ENCODE measurements at regions not wholly inside any gene's neighbourhood (a gene's known extent, or its start where the extent isn't known, plus 50 kb on each side); places are given as distances from the start of the nearest gene placed in this dataset.

GRCh38 chr5:165508286-165508685, 2002.9 kb downstream of the MAT2B start:
- H3K36me3 ChIP-seq (ENCODE audit: control insufficient read depth, insufficient read depth, low read length): no peaks in the 10 kb centered on the region
- H3K9ac ChIP-seq (ENCODE audit: low read length): no peak overlapping the region
- no peak overlapping the region for H3K27ac ChIP-seq (ENCODE audit: low read depth, low read length)
- no peaks in the 10 kb centered on the region for H3K4me1 ChIP-seq (ENCODE audit: control insufficient read depth, insufficient read depth, low read length)
- no peak overlapping the region for H3K4me3 ChIP-seq (ENCODE audit: low read length)
- H3K27me3 ChIP-seq (ENCODE audit: control insufficient read depth, insufficient read depth, low read length): no peaks in the 10 kb centered on the region

- Histone ChIP-seq H3K4me1 (ENCODE audit: control insufficient read depth, insufficient read depth, low read length) (no peaks in the 10 kb centered on the region), H3K36me3 (ENCODE audit: control insufficient read depth, insufficient read depth, low read length) (no peaks in the 10 kb centered on the region), H3K27me3 (ENCODE audit: control insufficient read depth, insufficient read depth, low read length) (no peaks in the 10 kb centered on the region), H3K4me3 (ENCODE audit: low read length) (no peak overlapping the region), H3K9ac (ENCODE audit: low read length) (no peak overlapping the region), H3K27ac (ENCODE audit: low read depth, low read length) (no peak overlapping the region)
Measured at GRCh38 chr5:165508861-165509260, 2003.4 kb downstream of the MAT2B start.

- Histone ChIP-seq H3K9ac (ENCODE audit: low read length) (no peak overlapping the region), H3K27me3 (ENCODE audit: control insufficient read depth, insufficient read depth, low read length) (no peaks in the 10 kb centered on the region), H3K36me3 (ENCODE audit: control insufficient read depth, insufficient read depth, low read length) (no peaks in the 10 kb centered on the region), H3K4me1 (ENCODE audit: control insufficient read depth, insufficient read depth, low read length) (peaks cover 5% of the 10 kb centered on the region), H3K4me3 (ENCODE audit: low read length) (no peak overlapping the region), H3K27ac (ENCODE audit: low read depth, low read length) (peak overlapping the region; percentile 15)
Measured at GRCh38 chr5:165521816-165522610, 2016.6 kb downstream of the MAT2B start.

GRCh38 chr5:165525271-165525670, 2019.9 kb downstream of the MAT2B start:
- H3K4me3 ChIP-seq (ENCODE audit: low read length): no peak overlapping the region
- H3K27ac ChIP-seq (ENCODE audit: low read depth, low read length): no peak overlapping the region
- H3K27me3 ChIP-seq (ENCODE audit: control insufficient read depth, insufficient read depth, low read length): no peaks in the 10 kb centered on the region
- no peaks in the 10 kb centered on the region for H3K36me3 ChIP-seq (ENCODE audit: control insufficient read depth, insufficient read depth, low read length)
- peaks cover 5% of the 10 kb centered on the region for H3K4me1 ChIP-seq (ENCODE audit: control insufficient read depth, insufficient read depth, low read length)
- no peak overlapping the region for H3K9ac ChIP-seq (ENCODE audit: low read length)

GRCh38 chr5:165526357-165526756, 2020.9 kb downstream of the MAT2B start:
- no peaks in the 10 kb centered on the region for H3K27me3 ChIP-seq (ENCODE audit: control insufficient read depth, insufficient read depth, low read length)
- peaks cover 4% of the 10 kb centered on the region for H3K4me1 ChIP-seq (ENCODE audit: control insufficient read depth, insufficient read depth, low read length)
- H3K4me3 ChIP-seq (ENCODE audit: low read length): no peak overlapping the region
- no peaks in the 10 kb centered on the region for H3K36me3 ChIP-seq (ENCODE audit: control insufficient read depth, insufficient read depth, low read length)
- no peak overlapping the region for H3K27ac ChIP-seq (ENCODE audit: low read depth, low read length)
- no peak overlapping the region for H3K9ac ChIP-seq (ENCODE audit: low read length)

- H3K4me1 ChIP-seq (ENCODE audit: control insufficient read depth, insufficient read depth, low read length): no peaks in the 10 kb centered on the region
- H3K27me3 ChIP-seq (ENCODE audit: control insufficient read depth, insufficient read depth, low read length): no peaks in the 10 kb centered on the region
- no peak overlapping the region for H3K9ac ChIP-seq (ENCODE audit: low read length)
- no peak overlapping the region for H3K4me3 ChIP-seq (ENCODE audit: low read length)
- H3K36me3 ChIP-seq (ENCODE audit: control insufficient read depth, insufficient read depth, low read length): no peaks in the 10 kb centered on the region
- H3K27ac ChIP-seq (ENCODE audit: low read depth, low read length): no peak overlapping the region
Measured at GRCh38 chr5:165527577-165527976, 2022.2 kb downstream of the MAT2B start.

GRCh38 chr5:165538065-165538464, 2032.6 kb downstream of the MAT2B start:
- Histone ChIP-seq H3K4me3 (ENCODE audit: low read length) (no peak overlapping the region), H3K9ac (ENCODE audit: low read length) (no peak overlapping the region), H3K27me3 (ENCODE audit: control insufficient read depth, insufficient read depth, low read length) (no peaks in the 10 kb centered on the region), H3K36me3 (ENCODE audit: control insufficient read depth, insufficient read depth, low read length) (no peaks in the 10 kb centered on the region), H3K4me1 (ENCODE audit: control insufficient read depth, insufficient read depth, low read length) (no peaks in the 10 kb centered on the region), H3K27ac (ENCODE audit: low read depth, low read length) (no peak overlapping the region)

GRCh38 chr5:165559645-165560044, 2054.2 kb downstream of the MAT2B start:
- no peaks in the 10 kb centered on the region for H3K4me1 ChIP-seq (ENCODE audit: control insufficient read depth, insufficient read depth, low read length)
- no peak overlapping the region for H3K9ac ChIP-seq (ENCODE audit: low read length)
- no peak overlapping the region for H3K27ac ChIP-seq (ENCODE audit: low read depth, low read length)
- H3K4me3 ChIP-seq (ENCODE audit: low read length): no peak overlapping the region
- no peaks in the 10 kb centered on the region for H3K36me3 ChIP-seq (ENCODE audit: control insufficient read depth, insufficient read depth, low read length)
- H3K27me3 ChIP-seq (ENCODE audit: control insufficient read depth, insufficient read depth, low read length): no peaks in the 10 kb centered on the region

- Histone ChIP-seq H3K27me3 (ENCODE audit: control insufficient read depth, insufficient read depth, low read length) (no peaks in the 10 kb centered on the region), H3K9ac (ENCODE audit: low read length) (no peak overlapping the region), H3K4me1 (ENCODE audit: control insufficient read depth, insufficient read depth, low read length) (no peaks in the 10 kb centered on the region), H3K4me3 (ENCODE audit: low read length) (no peak overlapping the region), H3K36me3 (ENCODE audit: control insufficient read depth, insufficient read depth, low read length) (no peaks in the 10 kb centered on the region), H3K27ac (ENCODE audit: low read depth, low read length) (no peak overlapping the region)
Measured at GRCh38 chr5:165560648-165561047, 2055.2 kb downstream of the MAT2B start.

GRCh38 chr5:165565911-165566310, 2060.5 kb downstream of the MAT2B start:
- Histone ChIP-seq H3K9ac (ENCODE audit: low read length) (no peak overlapping the region), H3K4me1 (ENCODE audit: control insufficient read depth, insufficient read depth, low read length) (no peaks in the 10 kb centered on the region), H3K27me3 (ENCODE audit: control insufficient read depth, insufficient read depth, low read length) (no peaks in the 10 kb centered on the region), H3K36me3 (ENCODE audit: control insufficient read depth, insufficient read depth, low read length) (no peaks in the 10 kb centered on the region), H3K27ac (ENCODE audit: low read depth, low read length) (no peak overlapping the region), H3K4me3 (ENCODE audit: low read length) (no peak overlapping the region)

GRCh38 chr5:165569551-165569950, 2064.1 kb downstream of the MAT2B start:
- no peaks in the 10 kb centered on the region for H3K4me1 ChIP-seq (ENCODE audit: control insufficient read depth, insufficient read depth, low read length)

GRCh38 chr5:165573445-165573844, 2068.0 kb downstream of the MAT2B start:
- Histone ChIP-seq H3K27me3 (ENCODE audit: control insufficient read depth, insufficient read depth, low read length) (no peaks in the 10 kb centered on the region), H3K4me1 (ENCODE audit: control insufficient read depth, insufficient read depth, low read length) (no peaks in the 10 kb centered on the region), H3K4me3 (ENCODE audit: low read length) (no peak overlapping the region), H3K36me3 (ENCODE audit: control insufficient read depth, insufficient read depth, low read length) (no peaks in the 10 kb centered on the region), H3K27ac (ENCODE audit: low read depth, low read length) (no peak overlapping the region), H3K9ac (ENCODE audit: low read length) (no peak overlapping the region)

More at GRCh38 chr5:165569551-165569950, 2064.1 kb downstream of the MAT2B start:
- no peak overlapping the region for H3K9ac ChIP-seq (ENCODE audit: low read length)
- no peaks in the 10 kb centered on the region for H3K36me3 ChIP-seq (ENCODE audit: control insufficient read depth, insufficient read depth, low read length)
- H3K27ac ChIP-seq (ENCODE audit: low read depth, low read length): no peak overlapping the region
- H3K27me3 ChIP-seq (ENCODE audit: control insufficient read depth, insufficient read depth, low read length): no peaks in the 10 kb centered on the region
- H3K4me3 ChIP-seq (ENCODE audit: low read length): no peak overlapping the region

- H3K27me3 ChIP-seq (ENCODE audit: control insufficient read depth, insufficient read depth, low read length): no peaks in the 10 kb centered on the region
- no peaks in the 10 kb centered on the region for H3K4me1 ChIP-seq (ENCODE audit: control insufficient read depth, insufficient read depth, low read length)
- no peak overlapping the region for H3K27ac ChIP-seq (ENCODE audit: low read depth, low read length)
- no peaks in the 10 kb centered on the region for H3K36me3 ChIP-seq (ENCODE audit: control insufficient read depth, insufficient read depth, low read length)
- no peak overlapping the region for H3K4me3 ChIP-seq (ENCODE audit: low read length)
- H3K9ac ChIP-seq (ENCODE audit: low read length): no peak overlapping the region
Measured at GRCh38 chr5:165574100-165574499, 2068.7 kb downstream of the MAT2B start.

Measured in rectal smooth muscle tissue (tissue), 1 donor.